Fibroblast of upper back skin (primary cell): ENCODE measurements at regions not wholly inside any gene's neighbourhood (a gene's known extent, or its start where the extent isn't known, plus 50 kb on each side); places are given as distances from the start of the nearest gene placed in this dataset.
A peak's percentile ranks its signal among the peaks of the same experiment; 100 is the strongest.

Experiments
- DNase-seq: peaks from one replicate; pipeline ENCODE4 v3.0.0-alpha.2; 2013

DNA sequence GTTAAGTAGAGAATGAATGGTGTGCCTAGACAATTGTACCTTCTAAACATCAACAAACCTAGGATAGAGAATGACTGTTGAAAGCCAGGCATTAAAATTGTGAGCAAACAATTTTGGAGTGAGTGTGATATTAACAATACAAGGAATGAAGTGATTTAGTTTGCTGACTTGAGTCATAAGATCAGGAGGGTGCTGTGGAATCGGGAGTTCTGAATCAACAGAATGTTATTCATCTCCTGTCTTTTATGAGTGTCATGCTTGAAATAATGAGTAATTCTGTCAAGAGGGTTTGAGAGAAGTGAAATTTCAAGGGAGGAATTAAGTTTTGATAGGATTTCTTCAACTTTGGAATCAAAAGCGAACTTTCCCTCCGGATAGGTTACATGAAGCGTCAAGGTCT lies 214.4 kb upstream of the DSEL start:
- DNase-seq, result peak; percentile 75

DNA sequence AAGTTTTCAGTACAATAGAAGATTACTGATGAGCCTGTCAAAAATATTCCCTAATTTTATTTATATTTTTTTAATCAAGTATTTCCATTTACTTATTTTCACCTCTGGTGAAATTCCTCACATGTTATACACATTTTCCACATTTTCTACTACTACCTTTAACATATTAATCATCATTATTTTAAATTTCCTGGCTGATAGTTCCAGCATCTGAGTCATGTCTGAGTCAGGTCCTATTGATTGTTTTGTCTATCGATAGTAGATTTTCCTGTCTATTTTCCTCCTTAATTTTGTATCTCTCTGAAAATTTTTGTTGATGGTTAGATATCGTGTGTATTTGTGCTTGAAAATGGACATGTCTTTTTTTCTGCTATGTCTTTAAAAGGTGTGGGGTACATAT lies 211.8 kb upstream of the DSEL start:
- no peak for DNase-seq

DNA sequence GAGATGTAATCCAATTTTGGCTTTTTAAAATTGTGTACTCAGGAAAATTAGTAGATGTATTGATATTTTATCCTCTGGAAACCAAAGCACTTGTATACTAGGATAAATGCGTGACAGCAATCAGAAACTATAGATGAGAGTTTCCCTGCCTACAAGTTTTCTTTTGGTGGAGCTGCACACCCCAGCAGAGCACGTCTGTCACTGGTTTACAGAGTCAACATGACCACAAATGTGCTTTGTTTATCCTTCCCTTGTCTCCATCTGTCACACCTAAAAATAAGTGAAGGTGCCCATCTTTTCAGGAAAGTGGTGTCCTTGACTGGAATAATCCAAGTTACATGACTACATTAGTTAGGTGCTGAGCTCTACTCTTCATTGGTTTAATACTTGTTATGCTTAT lies 210.4 kb upstream of the DSEL start:
- DNase-seq, result no peak

DNA sequence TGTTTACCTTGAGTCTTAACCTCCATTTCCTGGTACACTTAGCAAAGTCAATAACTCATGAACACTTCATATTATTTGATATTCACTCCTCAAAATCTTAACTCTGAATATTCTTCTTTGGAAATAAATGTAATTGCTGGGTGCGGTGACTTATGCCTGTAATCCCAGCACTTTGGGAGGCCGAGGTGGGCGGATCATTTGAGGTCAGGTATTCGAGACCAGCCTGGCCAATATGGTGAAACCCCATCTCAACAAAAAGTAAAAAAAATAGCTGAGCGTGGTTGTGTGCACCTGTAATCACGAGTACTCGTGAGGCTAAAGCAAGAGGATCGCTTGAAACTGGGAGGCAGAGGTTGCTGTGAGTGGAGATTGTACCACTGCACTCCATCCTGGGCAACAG lies 201.3 kb upstream of the DSEL start:
- no peak for DNase-seq

DNA sequence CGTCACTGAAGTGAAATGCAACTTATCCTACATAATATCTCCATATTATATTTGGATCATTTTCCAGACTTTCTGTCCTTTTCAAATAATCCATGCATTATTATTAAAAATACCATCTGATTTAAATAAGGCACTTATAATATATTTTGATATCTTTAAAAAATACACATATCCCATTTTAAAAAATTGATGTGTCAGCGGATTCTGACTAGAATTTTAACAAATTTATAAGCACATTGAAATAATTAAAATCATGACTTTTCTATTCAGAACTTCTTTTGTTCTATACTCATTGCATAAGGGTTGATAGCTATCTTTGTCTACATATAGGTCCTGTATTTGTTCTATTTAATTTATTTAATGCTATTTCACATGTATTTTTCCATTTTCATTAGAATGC lies 199.0 kb upstream of the DSEL start:
- DNase-seq, result no peak

DNA sequence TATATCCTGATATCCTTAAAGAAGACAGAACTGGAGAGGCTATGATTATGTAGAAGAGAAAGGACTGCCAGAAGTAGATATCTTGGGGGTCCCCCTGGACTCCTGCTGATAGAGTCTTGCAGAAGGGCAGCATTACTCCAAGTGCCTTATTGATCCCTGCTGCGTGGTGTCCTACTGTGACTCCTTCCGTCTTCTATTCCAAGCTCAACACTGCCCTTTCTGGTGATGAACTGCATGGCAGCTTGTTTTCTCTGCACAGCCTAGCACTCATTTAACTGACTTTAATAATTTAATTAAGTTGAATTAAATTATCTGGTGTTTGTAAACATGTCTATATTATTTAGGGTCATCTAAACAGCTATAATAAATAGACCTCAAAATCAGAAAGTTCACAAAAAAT lies 194.1 kb upstream of the DSEL start:
- DNase-seq, result no peak

DNA sequence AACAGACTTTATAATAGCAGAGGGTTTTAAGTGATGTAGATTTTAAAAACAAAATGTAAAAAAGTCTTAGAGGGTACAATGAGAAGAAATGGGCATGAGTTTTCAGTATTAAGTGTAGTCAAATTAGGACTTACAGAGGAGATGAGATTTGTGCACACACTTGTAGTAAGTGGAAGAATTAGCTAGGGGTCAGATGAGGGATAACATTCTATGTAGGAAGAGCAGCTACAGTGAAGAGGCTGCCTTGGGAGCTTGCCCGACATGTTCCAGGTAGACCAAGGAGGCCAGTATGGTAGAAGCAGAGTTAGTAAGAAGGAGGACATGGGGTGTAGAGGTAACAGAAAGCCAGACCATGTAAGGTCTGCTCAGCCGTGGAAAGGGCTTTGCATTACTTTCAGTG lies 189.2 kb upstream of the DSEL start:
- DNase-seq, result peak; percentile 12

DNA sequence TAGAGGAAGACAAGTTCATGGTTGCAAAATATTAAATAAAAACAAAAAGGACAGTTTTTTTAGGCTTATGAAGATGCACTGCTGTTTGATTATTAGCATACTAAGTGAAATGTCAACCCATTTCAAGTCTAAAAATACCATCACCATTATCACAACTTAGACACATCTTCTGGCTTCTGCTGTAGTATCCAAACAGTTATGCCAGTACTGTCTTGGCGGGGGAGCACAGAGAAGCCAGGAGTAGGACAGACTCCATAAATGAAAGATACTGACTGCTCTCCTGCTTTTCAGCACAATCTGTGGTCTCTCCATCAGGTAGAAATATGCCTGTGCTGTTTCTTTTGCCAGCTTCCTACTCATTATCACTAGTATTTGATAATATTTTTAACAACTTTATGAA lies 179.2 kb upstream of the DSEL start:
- no peak for DNase-seq

DNA sequence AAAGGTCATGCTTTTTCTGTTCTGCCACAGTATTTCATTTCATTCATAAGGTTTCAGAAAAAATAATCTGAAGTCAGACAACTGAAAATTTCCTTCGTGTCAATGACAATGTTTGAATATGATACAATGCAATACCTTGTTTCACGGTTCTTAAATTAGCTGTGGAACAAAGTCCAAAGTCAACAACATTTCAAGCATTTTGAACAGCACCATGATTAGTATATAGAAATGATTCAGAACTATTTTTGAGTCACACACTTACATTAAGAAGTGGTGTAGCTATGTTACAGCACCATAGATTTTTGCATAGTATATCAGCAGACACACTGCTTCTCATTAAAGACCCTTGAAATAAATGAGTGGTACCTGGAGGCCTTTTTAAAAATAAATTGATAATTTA lies 178.3 kb upstream of the DSEL start:
- peak; percentile 22 for DNase-seq

DNA sequence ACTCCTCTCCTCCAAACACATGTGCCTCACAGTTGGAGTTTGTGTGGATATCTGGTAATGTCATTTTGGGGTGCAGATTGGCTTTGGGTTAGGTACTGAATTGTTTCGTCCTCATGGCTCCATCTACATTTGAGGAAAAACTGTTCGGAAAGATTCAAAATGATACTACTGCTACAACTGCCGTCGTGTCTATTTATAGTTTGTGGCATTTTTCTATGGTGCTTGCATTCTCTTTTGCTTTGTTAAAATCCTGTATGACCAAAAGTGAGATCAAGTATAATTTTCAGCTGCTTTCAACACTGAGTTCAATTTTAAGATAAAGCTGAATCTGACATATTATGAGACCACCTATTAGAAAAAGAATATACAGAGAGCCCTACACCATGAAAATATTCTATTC lies 176.3 kb upstream of the DSEL start:
- DNase-seq, result no peak

DNA sequence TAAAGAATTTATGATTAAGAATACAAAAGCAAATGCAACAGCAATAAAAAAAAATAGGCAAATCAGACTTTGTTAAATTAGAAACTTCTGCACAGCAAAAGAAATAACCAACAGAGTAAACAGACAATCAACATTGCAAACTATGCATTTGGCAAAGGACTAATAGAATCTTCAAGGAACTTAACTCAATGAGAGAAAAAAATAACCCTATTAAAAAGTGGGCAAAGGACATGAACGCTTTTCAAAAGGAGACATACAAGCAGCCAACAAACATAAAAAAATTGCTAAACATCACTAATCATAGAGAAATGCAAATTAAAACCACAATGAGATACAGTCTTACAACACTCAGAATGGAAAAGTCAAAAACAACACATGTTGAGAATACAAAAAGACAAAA lies 166.0 kb upstream of the DSEL start:
- DNase-seq, result no peak

DNA sequence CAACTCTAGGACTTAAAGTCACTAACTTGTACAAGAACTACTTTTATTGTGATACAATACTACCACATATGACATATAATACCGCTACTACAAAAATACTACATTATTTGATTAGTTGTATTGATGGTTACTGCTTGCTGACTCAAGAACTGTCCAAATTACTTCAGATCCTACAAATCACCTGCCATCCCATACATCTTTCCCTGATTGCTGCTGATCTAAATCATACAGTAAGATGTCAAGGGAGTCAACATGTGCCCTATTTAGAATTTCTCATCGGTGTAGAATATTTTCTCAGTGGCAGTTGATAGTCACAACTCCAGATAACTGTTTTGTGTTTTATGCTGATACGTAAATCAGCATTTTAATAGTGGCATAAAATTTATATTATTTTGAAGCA lies 161.0 kb upstream of the DSEL start:
- DNase-seq, result no peak

DNA sequence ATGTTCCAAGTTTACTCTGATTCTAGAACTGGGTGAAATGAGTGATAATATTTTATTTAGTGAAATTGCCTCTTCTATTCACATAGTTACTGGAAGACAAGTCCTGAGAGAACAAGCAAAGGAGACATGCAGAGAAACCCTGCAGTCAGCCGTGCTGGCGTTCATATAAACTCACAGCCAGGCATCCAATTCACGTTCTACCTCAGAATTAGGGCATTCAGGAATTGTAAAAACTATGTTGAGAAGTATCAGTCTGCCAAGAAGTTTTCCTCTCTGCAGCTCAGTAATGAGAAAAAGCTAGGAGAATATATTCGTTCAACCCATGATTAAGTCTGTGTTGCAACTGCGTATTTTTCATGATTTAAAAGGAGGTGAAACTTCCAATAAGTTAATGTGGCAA lies 156.2 kb upstream of the DSEL start:
- DNase-seq, result no peak

DNA sequence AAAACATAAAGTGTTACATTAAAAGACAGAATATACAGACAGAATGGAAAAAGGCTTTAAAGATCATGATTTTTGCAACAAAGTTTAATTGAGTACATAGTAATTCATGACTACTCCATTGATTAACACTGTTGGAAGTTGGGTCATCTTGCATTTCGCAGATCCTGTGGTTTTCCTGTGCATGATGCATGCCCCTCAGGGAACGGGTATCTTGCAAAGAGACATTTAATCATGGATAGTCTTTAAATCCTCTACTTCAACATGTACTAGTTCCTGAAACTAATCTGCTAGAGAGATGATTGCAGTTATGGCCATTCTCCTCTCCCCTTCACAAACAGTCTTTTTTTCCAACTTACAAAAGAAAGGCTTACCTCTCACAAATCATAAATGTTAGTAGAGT lies 155.6 kb upstream of the DSEL start:
- DNase-seq, result peak; percentile 66

DNA sequence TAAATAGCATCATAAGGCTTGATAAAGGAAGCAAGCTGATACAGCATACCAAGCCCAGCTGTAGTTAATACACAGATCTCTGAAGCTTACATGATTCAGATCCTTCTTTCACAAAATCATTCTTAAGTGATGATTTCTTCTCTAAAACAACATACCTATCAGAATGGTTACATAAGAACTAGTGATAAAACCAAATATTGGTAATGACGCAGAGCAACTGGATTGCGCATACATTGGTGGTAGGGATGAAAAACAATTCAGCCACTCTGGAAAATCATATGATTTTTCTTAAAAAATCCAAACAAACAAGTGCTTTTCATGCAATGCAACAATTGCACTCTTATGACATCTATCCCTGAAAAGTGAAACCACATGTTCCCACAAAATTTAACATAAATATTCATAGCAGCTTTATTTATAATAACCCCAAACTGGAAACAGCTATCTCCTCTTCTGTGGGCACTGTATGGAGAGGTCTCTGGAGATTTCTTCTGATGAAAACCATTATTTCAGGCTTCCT lies 153.6 kb upstream of the DSEL start:
- peak; percentile 93 for DNase-seq

DNA sequence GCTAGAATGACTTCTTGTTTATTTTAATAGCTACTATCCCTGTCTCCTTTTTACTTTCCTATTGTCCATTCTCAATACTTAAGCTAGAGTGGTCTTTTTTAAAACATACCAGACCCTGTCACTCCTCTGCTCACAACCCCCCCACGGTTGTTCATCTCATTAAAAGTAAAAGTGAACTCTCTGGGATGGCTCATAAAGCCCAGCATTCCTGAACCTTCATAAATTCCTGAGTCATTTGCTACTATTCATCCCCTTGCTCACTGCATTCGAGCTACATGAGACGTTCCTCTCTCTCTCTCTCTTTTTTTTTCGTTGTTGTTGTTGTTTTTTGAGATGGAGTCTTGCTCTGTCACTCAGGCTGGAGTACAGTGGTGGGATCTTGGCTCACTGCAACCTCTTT lies 148.7 kb upstream of the DSEL start:
- DNase-seq, result peak; percentile 59

DNA sequence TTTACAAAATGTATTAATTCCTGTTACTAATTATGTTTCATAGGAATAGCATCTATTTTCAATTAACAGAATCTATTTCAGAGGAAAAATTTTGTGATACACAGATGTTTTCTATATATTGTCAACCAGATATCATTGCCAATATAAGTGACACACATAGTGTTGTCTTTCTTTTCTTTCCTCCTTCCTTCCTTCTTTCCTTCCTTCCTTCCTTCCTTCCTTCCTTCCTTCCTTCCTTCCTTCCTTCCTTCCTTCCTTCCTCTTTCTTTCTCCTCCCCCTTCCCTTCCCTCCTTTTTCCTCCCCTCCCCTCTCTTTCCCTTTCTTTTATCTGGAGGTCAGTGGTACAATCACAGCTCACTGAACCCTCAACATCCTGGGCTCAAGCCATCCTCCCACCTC lies 146.5 kb upstream of the DSEL start:
- DNase-seq, result no peak

DNA sequence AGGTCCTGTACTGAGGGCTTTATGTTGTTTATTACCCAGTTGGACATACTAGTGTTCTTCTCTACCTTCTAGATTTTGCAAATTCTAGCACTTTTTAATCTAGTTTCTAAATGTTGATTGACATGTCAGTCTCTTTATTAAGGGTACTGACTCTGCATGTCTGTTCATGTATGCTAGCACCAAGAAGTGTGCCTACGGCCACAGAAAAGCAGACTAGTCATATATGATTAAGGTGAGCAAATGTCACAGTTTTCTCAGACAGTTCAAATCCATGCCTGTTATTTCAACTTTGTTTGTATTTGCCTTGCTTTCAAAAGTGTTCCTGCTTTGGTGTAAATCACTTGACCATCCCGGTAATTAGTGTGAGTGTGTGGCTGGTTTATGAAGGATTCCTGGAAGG lies 145.0 kb upstream of the DSEL start:
- no peak for DNase-seq

DNA sequence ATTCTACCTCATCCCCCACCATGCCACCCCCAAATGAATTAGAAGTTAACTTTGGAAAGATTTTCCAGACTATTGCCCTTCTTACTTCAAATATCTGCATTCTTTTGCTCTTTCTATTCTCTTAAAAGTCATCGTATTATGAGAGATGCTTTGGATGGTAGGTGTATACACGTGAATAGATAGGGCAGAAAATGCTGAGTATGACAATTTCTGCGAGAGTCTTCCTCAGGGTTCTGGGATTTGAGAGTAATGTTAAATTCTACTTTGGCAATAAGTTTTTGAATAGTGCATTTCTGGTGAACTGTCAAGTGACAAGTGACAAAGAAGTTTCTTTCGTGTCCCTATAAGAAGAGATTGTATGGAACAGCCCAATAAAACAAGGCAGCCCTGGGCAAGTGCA lies 137.6 kb upstream of the DSEL start:
- no peak for DNase-seq

DNA sequence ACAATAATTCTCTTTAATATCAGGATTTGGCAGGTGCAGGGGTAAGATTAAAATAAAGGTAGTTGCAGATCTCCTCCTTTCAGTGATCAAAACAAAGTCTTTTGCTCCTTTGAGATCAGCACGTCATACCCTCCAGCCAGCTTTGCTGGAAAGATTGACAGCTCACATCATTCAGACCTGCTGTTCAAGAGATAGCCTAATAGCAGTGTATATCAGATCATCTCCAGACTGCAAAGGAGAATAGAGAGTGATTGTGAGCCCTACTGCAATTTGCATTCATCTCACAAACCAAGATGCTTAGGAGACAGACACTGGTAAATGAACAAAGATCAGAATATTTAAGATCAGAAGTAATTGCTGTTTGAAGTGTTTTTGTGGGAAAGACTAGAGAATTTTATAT lies 135.8 kb upstream of the DSEL start:
- no peak for DNase-seq

DNA sequence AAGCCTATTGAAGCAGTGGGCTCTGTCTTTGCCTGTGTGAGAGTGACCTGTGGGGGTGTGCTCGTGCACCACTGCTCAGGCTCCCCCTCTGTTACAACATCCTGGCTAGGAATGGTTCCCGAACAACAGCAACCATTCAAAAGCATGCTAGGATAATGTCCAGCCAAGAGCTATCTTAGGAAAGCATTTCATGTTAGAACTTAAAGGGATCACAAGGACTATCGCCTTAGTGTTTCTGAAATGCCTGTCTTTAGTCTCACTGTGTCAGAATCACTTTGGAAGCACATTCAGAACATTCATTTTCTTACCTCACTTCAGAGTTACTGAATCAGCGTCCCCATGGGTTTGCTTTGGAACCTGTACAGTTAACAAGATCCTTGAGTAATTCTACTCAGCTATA lies 134.9 kb upstream of the DSEL start:
- DNase-seq, result peak; percentile 73

DNA sequence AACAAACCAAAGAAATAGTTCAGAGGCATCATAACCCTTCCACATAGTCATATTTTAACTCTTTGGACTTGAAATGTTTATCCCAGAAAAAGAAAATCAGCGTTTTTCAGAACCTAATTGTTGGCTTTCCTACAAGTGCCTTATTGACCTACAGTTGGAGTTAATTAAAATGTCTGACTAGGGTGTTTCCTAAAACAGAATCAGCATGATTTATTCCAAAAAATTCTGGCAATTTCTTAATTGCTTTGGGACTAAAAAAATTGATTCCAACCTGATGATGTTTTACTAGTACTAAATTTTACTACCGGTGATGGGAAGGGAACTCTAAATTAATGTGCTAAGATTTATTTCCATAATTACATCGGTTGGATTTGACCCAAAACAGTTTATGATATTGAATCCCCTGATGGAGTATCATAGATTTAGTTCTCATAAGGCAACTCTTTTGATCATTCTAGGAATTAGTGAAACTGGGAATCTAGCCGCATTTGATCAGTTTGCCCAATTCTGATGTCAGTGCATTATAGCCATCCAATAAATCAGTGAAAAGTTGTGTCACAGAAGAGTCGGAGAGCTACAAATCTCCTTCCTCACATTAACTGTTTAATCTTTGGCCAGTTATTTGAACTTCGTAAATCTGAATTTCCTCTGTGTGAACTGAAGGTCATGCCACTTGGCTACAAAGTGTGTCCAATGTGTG lies 134.3 kb upstream of the DSEL start:
- no peak for DNase-seq

DNA sequence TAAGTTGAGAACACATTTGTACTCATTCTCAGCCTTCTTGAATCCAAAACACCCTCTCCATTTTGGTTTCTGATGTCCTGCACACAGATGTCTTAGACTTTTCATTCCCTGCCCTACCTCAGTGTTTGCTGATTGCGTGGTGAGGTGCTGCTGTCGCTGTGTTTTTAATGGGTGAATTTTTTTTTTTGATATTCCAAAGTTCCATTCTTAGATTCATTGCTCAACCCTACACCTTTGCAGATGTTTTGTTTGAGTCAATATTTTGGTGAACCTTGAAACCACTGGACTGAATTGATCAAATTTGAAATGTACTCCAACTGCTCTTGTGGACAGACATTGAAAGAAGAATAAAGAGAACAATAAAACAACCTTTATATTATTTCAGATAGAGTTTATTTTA lies 130.4 kb upstream of the DSEL start:
- no peak for DNase-seq

DNA sequence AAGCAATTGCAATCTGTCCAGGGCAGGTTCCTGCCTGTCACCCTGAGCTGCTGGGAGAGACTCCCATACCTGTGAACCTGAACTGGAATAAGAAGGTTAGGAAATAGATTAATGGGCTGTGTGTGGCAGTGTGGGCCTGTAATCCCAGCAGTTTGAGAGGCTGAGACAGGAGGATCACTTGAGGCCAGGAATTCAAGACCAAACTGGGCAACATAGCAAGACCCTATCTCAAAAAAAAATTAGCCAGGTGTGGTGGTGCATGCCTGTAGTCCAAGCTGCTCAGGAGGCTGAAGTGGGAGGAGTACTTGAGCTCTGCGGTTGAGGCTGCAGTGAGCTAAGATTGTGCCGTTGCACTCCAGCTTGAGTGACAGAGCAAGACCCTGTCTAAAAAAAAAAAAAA lies 127.7 kb upstream of the DSEL start:
- DNase-seq, result no peak

DNA sequence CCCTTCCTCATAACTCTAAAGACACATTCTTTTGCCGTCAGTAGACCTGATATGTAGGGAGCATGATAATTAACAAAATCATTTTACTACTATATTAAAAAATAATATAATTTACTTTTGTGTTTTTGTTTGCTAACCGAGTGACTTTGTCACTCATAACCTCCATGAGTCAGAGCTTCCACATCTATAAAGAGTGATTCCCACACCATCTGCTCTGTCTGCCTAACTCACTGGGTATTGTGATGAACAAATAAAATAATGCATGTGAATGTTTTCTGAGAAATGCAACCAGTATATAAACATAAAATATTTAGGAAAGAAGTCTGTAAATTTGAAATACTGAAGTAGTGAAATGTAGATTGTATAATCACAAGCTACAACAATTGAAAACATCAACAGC lies 123.4 kb upstream of the DSEL start:
- DNase-seq, result no peak
